GM19351 (cell line): ENCODE measurements at regions not wholly inside any gene's neighbourhood (a gene's known extent, or its start where the extent isn't known, plus 50 kb on each side); places are given as distances from the start of the nearest gene placed in this dataset.
"Not testable (repeated sequence)": the region's sequence is repeated elsewhere in the genome, so short reads cannot be mapped to it uniquely, and the experiment has no call there.

ENCODE experiments used
- ATAC-seq: cut with Tn5 transposase; IDR thresholded peaks from one replicate; pipeline ENCODE4 v1.9.1; 2021; ENCODE audit warnings: mild to moderate bottlenecking, moderate library complexity; ENCODE audit not compliant: unreplicated experiment

- not testable (repeated sequence) for ATAC-seq
Measured at GRCh38 chr17:15802917-15803316, 70.8 kb downstream of the TBC1D26 start.

DNA sequence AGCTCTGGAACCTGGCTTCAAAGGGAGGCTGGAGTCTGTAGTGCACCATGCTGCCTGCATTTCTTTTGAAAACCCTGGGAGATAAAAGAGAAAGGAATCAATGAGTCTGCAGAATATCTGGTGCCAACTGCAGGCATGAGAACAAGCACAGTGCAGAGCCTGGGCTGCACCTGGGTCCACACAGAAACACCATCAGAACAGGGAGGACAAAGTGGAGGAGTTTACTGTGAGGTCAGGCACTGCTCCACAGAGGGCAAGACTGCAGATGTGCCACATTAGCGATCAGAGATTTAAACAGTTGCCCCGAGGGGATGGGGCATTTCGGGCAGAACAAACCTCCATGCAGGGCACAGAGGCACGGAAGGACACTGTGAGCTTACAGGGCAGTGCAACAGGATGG, 74.7 kb downstream of the TBC1D26 start:
- ATAC-seq, result not testable (repeated sequence)

DNA sequence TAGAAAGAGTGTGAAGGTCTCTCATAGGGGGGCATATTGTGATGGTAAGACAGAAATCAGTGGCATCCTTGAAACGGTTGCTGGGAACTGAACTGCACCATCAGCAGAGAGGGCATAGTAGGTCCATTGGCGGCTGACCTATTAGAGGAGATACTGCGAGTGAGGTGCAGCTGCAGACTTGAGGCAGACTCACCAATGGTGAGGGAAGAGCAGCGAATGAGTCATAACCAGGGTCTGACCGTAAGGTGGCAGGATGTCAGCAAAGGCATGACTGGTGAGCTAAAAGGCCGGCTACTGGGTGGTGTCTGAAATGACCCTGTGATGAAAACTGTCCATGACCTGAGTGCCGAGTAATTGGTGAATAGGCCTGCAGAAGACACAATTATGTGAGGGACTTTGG, 81.3 kb downstream of the TBC1D26 start:
- ATAC-seq, result not testable (repeated sequence)

GRCh38 chr17:15814003-15814402, 81.9 kb downstream of the TBC1D26 start:
- ATAC-seq, result not testable (repeated sequence)

GRCh38 chr17:15817861-15818260, 85.8 kb downstream of the TBC1D26 start:
- not testable (repeated sequence) for ATAC-seq

DNA sequence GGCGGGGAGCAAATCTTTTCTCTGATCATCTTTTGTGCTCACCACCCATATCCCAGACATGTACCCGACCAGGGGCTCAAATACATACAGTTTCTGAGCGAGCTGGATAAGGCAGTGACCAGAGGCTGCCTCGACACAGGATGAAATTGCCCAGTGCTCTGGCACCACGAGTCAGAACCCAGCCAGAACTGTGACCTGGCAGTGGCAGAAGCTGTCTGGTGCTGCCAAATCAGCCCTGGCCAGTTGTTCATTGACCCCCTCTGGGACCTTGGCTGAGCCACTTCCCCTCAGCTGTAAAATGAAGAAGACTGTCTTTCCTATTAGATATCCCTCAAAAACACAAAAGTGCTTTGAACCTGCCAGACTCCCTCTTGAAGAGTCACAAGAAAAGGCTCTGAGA, 90.2 kb downstream of the TBC1D26 start:
- not testable (repeated sequence) for ATAC-seq

DNA sequence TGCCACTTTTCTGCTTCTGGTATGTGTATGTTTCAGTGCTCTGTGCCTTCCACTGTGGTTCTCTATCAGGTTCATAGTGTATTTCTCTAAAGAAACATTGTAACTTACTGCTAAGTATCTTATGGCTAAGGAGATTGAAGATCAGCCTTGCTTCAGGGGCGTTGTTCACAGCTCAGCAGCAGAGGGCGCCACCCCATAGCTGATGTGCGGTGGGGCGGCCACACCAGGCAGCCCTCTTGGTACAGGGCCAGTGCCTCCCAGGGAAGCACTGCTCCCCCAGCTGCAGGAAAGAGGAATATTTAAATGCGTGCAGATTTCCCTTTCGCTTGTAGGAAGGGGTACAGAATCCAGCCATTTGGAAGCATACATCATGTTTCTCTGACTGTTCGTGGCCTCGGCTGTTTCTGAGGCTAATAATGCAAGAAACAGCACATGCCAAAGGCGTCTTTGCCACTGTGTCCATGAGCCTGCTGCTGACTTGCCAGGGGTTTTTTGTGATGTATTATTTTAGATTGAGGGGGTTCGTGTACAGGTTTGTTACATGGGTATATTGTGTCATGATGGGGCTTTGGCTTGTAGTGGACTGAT, 96.7 kb downstream of the TBC1D26 start:
- peak; percentile 43 for ATAC-seq

- not testable (repeated sequence) for ATAC-seq
Measured at GRCh38 chr17:15830221-15830620, 98.1 kb downstream of the TBC1D26 start.

- ATAC-seq, result peak; percentile 90
Measured at GRCh38 chr17:15831182-15831581, 99.1 kb downstream of the TBC1D26 start.

- peak; percentile 37 for ATAC-seq
Measured at GRCh38 chr17:15832921-15833480, 100.9 kb downstream of the TBC1D26 start.

DNA sequence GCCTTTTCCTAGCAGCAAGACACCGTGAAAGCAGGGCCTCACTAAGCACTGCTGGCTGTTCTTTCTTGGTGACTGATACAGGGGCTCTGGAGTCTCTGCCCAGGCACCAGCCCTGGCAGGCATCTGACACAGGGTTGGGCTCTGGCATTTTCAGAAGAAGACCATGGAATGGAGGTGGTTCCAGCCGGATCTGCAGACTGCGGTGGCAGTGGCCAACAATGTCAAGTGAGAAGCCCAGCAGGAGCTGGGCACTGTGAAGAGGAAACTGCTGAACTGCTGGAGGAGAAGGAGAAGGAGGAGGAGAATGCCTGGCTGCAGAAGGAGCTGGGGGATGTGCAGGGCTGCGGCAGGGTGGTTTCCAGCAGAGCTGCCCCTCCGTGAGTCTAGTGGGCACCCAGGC, 101.8 kb downstream of the TBC1D26 start:
- not testable (repeated sequence) for ATAC-seq

GRCh38 chr17:15835481-15835880, 103.4 kb downstream of the TBC1D26 start:
- not testable (repeated sequence) for ATAC-seq

- not testable (repeated sequence) for ATAC-seq
Measured at GRCh38 chr17:15836249-15836982, 104.3 kb downstream of the TBC1D26 start.

DNA sequence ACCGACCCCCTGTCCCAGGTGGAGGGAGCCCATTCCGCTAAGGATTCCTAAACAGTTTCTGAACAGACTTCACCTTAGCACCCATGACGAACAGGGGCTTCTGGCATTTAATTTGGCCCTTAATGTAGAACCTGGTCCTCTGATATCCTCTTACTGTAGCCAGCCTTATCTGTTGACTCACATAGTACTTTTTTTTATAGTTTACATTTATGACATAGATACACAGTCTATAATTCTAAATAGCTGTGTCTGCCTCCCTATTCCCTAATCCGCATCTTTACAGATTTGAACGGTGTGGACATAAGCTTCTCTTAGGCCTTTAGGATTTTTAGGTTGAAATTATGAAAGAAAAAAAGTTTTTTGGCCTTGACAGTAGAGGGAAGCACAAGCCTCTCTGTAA, 104.9 kb downstream of the TBC1D26 start:
- ATAC-seq, result not testable (repeated sequence)

- not testable (repeated sequence) for ATAC-seq
Measured at GRCh38 chr17:15847447-15848229, 97.3 kb upstream of the ADORA2B start.

- ATAC-seq, result peak; percentile 49
Measured at GRCh38 chr17:15849054-15849453, 95.9 kb upstream of the ADORA2B start.

GRCh38 chr17:15850071-15850470, 94.9 kb upstream of the ADORA2B start:
- ATAC-seq, result not testable (repeated sequence)

- not testable (repeated sequence) for ATAC-seq
Measured at GRCh38 chr17:15850687-15851086, 94.2 kb upstream of the ADORA2B start.

DNA sequence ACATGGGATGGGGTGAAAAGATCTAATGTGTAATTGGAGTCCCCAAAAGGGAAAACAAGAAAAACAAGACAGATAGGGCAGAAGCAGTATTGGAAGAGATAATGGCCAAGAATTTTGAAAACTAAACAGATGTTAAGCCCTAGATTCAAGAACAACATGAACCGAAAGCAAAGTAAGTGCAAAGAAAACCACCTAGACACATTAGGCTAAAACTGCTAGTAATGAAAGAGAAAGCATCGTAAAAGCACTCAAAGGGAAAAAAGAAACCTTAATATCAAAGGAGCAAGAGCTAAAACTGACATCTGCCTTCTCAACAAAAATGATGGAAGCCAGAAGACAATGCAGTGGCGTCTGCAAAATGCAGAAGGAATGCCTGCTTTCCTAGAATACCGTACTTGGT, 92.1 kb upstream of the ADORA2B start:
- not testable (repeated sequence) for ATAC-seq

- not testable (repeated sequence) for ATAC-seq
Measured at GRCh38 chr17:15856191-15856590, 88.7 kb upstream of the ADORA2B start.

DNA sequence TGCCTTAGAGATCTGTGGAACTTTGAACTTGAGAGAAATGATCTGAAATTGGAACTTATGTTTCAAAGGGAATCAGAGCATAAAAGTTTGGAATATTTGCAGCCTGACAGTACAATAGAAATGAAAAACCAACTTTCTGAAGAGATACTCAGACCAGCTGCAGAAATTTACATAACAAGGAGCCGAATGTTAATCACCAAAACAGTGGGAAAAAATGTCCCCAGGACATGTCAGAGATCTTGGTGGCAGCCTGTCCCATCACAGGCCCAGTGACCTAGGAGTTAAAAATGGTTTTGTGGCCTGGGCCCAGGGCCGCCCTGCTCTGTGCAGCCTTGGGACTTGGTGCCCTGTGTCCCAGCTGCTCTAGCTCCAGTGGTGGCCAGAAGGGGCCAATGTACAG, 88.2 kb upstream of the ADORA2B start:
- not testable (repeated sequence) for ATAC-seq
